Fibroblast of gingiva (primary cell): ENCODE measurements at regions not wholly inside any gene's neighbourhood (a gene's known extent, or its start where the extent isn't known, plus 50 kb on each side); places are given as distances from the start of the nearest gene placed in this dataset.
"Not testable (repeated sequence)": the region's sequence is repeated elsewhere in the genome, so short reads cannot be mapped to it uniquely, and the experiment has no call there.

Experiments
- DNase-seq: peaks from one replicate; pipeline ENCODE4 v3.0.0-alpha.2; 2011; ENCODE audit warnings: low read depth

DNA sequence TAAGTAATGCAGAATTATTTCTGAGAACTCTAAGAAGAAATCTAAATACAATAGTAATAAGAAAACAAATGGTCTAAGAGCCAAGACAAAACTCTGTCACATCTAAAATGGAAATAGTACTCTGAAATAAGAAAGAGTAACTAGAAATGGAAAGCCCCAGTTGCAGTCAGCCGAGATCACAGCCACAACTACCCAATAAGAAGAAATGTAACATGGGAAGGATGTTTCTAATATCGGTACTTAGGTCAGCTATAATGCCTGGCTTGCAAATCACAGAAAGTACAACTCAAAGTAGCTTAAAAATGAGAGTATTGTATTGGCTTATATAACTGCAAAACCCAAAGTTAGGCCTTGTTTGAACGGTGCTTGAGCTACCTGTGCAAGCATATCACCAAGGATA lies 58.6 kb upstream of the USP25 start:
- DNase-seq, result no peak

DNA sequence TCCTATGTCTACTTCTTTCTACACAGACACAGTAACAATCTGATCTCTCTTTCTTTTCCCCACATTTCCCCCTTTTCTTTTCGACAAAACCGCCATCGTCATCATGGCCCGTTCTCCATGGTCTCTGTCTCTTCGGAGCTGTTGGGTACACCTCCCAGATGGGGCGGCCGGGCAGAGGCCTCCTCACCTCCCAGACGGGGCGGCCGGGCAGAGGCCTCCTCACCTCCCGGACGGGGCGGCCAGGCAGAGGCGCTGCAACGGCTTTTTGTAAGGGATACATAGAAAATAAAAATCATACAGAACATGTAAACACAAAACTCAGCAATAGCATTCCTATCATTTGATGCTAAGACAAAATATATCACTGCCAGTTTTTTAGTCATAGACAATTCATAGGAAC lies 57.2 kb upstream of the USP25 start:
- not testable (repeated sequence) for DNase-seq

DNA sequence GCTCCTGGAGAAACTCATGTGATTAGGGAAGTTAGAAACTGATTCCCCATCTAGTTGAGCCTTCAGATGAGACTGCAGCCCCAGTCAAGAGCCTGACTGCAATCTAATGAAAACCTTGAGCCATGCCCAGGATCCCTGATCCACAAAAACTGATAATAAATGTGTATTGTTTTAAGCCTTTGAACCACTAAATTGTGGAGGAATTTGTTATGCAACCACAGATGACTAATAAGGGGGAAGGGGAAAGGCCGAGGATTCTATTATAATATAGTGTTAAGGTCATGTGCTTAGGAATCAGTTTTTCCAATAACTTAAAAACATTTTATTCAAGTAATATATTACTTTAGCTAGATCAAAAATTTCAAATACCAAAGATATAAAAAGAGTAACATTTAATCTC lies 52.8 kb upstream of the USP25 start:
- DNase-seq, result no peak

DNA sequence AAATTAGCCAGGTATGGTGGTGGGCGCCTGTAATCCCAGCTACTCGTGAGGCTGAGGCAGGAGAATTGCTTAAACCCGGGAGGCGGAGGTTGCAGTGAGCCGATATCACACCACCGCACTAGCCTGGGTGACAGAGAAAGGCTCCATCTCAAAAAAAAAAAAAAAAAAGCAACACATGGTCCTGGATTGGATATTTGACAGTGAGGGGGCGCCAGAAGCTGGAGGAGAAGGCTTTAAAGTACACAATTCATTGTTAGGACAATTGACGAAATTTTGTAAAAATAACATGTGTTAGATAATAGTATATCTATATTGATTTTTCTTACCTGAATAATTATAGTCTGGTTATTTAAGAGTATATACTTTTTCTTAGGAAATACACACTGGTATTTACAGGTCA lies 50.2 kb upstream of the USP25 start:
- no peak for DNase-seq
